GM12878 (cell line): ENCODE measurements at regions not wholly inside any gene's neighbourhood (a gene's known extent, or its start where the extent isn't known, plus 50 kb on each side); places are given as distances from the start of the nearest gene placed in this dataset.

Experiments used
- ATAC-seq: fragments of 200-7000 bp; cut with Tn5 transposase; 3 replicates; pipeline ENCODE4 v1.9.1; 2020; ENCODE audit warnings: mild to moderate bottlenecking, moderate library complexity
- BruUV-seq: library from RNA; stranded (reverse); fragments of 400-500 nt; replicated peaks from 2 replicates; lab custom pipeline; 2021; lab: Mats Ljungman, UMichigan
- CTCF ChIA-PET: fragments of 300-600 bp; sonication (Branson Sonifier 250); formaldehyde crosslinking; extraction: SDS; loops from one replicate; lab custom pipeline; 2021; ENCODE audit warnings: inconsistent platforms; lab: Yijun Ruan, JAX
- POLR2A ChIA-PET: fragments of 350-600 bp; formaldehyde crosslinking; extraction: SDS; loops from one replicate; lab custom pipeline; 2021; ENCODE audit warnings: inconsistent platforms; lab: Charles Lee
- RAD21 ChIA-PET: fragments of 300-600 bp; sonication (Branson Sonifier 250); formaldehyde crosslinking; loops from one replicate; lab custom pipeline; 2023; ENCODE audit warnings: antibody characterized with exemption; ENCODE audit not compliant: unreplicated experiment; lab: Charles Lee
- SMC1A ChIA-PET: fragments of 300-600 bp; sonication (Branson Sonifier 250); formaldehyde crosslinking; loops from one replicate; lab custom pipeline; 2023; ENCODE audit not compliant: unreplicated experiment, uncharacterized antibody; lab: Charles Lee
- DNase-seq: peaks from one replicate; pipeline ENCODE4 v3.0.0-alpha.2; 2011; ENCODE audit warnings: low read depth, low spot score
- FAIRE-seq: peaks from 3 replicates; lab custom pipeline; 2011; peaks lifted over from hg19 to GRCh38; lab: Jason Lieb, UNC
- H2AFZ ChIP-seq: 2 replicates; pipeline ENCODE4 v1.6.0; 2011; ENCODE audit warnings: low read depth, low read length, control low read depth; ENCODE audit not compliant: control insufficient read depth
- H3K27ac ChIP-seq: 2 replicates; pipeline ENCODE4 v1.5.1; 2011; ENCODE audit warnings: control low read depth; ENCODE audit not compliant: control insufficient read depth, insufficient read depth
- H3K27me3 ChIP-seq, 2 experiments: replicated peaks in 1 of 2; 2 replicates each; pipeline versions ENCODE4 v1.6.0 to v1.6.1; 2011; ENCODE audit warnings: low read length in 1 of 2; ENCODE audit not compliant: control insufficient read depth in 2 of 2, insufficient read depth in 2 of 2
- H3K36me3 ChIP-seq, 2 experiments: 2 replicates each; pipeline ENCODE4 v1.5.1; 2011; ENCODE audit warnings: low read length in 1 of 2; ENCODE audit not compliant: control insufficient read depth in 2 of 2, insufficient read depth in 2 of 2
- H3K4me1 ChIP-seq: 2 replicates; pipeline ENCODE4 v1.6.1; 2011; ENCODE audit warnings: mild to moderate bottlenecking, low read length, moderate library complexity, mixed read lengths; ENCODE audit not compliant: control insufficient read depth, insufficient read depth
- H3K4me2 ChIP-seq: 2 replicates; pipeline ENCODE4 v1.6.0; 2011; ENCODE audit warnings: control low read depth; ENCODE audit not compliant: control insufficient read depth, insufficient read depth
- H3K4me3 ChIP-seq: fragments of 200-600 bp; sonication (generic); 2 replicates; pipeline ENCODE4 v1.5.1; 2016
- H3K79me2 ChIP-seq: 2 replicates; pipeline ENCODE4 v1.6.0; 2011; ENCODE audit warnings: low read length; ENCODE audit not compliant: control insufficient read depth, insufficient read depth
- H3K9ac ChIP-seq: 2 replicates; pipeline ENCODE4 v1.8.0; 2011; ENCODE audit warnings: low read length, control low read depth, mixed read lengths; ENCODE audit not compliant: control insufficient read depth, insufficient read depth
- H3K9me3 ChIP-seq: replicated peaks from 3 replicates; pipeline ENCODE4 v1.5.1; 2011; ENCODE audit warnings: mild to moderate bottlenecking, low read length; ENCODE audit not compliant: control insufficient read depth, insufficient read depth
- H4K20me1 ChIP-seq: 2 replicates; pipeline ENCODE4 v1.6.0; 2011; ENCODE audit not compliant: control insufficient read depth, insufficient read depth
- BACH1 ChIP-seq: fragments of 450-650 bp; IDR thresholded peaks from 2 replicates; pipeline ENCODE4 v1.6.1; 2017; ENCODE audit warnings: mild to moderate bottlenecking, borderline replicate concordance
- CBFB ChIP-seq: IDR thresholded peaks from 2 replicates; pipeline ENCODE4 v1.6.1; 2016; ENCODE audit warnings: antibody characterized with exemption, low read depth
- EP300 ChIP-seq, 2 experiments: fragments of 150-350 bp in 1 of 2; IDR thresholded peaks; 2 replicates each; pipeline ENCODE4 v1.6.1; 2011 to 2012; ENCODE audit warnings: low read depth in 2 of 2, low read length in 2 of 2, borderline replicate concordance in 1 of 2, improper control_type of control experiment in 1 of 2, inconsistent platforms in 1 of 2; ENCODE audit not compliant: control insufficient read depth in 1 of 2
- ETV6 ChIP-seq, 2 experiments: fragments of 450-650 bp in 1 of 2; IDR thresholded peaks in 1 of 2; conservative IDR thresholded peaks in 1 of 2; 2 replicates each; pipeline ENCODE4 v1.6.1; 2014; ENCODE audit warnings: antibody characterized with exemption in 1 of 2, borderline replicate concordance in 1 of 2, low read depth in 1 of 2, mild to moderate bottlenecking in 1 of 2, moderate library complexity in 1 of 2
- GABPA ChIP-seq: IDR thresholded peaks from 2 replicates; pipeline ENCODE4 v1.6.1; 2014; ENCODE audit warnings: antibody characterized with exemption, low read depth, mild to moderate bottlenecking, inconsistent platforms
- IRF5 ChIP-seq: fragments of 450-650 bp; IDR thresholded peaks from 2 replicates; pipeline ENCODE4 v1.6.1; 2017; ENCODE audit warnings: borderline replicate concordance
- LARP7 ChIP-seq: fragments of 450-650 bp; IDR thresholded peaks from 2 replicates; pipeline ENCODE4 v1.6.1; 2017; ENCODE audit warnings: mild to moderate bottlenecking
- MAX ChIP-seq: IDR thresholded peaks from 2 replicates; pipeline ENCODE4 v1.6.1; 2012; ENCODE audit warnings: low read depth, low read length, improper control_type of control experiment
- MEF2A ChIP-seq: IDR thresholded peaks from 2 replicates; pipeline ENCODE4 v1.6.1; 2011; ENCODE audit warnings: low read depth, mild to moderate bottlenecking, low read length, moderate library complexity; ENCODE audit not compliant: insufficient read depth
- NBN ChIP-seq: fragments of 450-650 bp; IDR thresholded peaks from 2 replicates; pipeline ENCODE4 v1.6.1; 2016
- NFIC ChIP-seq: IDR thresholded peaks from 2 replicates; pipeline ENCODE4 v1.6.1; 2012; ENCODE audit warnings: low read depth, mild to moderate bottlenecking, inconsistent platforms, low read length, moderate library complexity
- NRF1 ChIP-seq: conservative IDR thresholded peaks from 2 replicates; pipeline ENCODE4 v1.6.1; 2011; ENCODE audit warnings: mild to moderate bottlenecking, low read depth, low read length, improper control_type of control experiment
- SREBF1 ChIP-seq: IDR thresholded peaks from 2 replicates; pipeline ENCODE4 v1.6.1; 2012; ENCODE audit warnings: mild to moderate bottlenecking, low read length
- TCF3 ChIP-seq: IDR thresholded peaks from 2 replicates; pipeline ENCODE4 v1.6.1; 2012; ENCODE audit warnings: low read depth, mild to moderate bottlenecking, low read length, borderline replicate concordance; ENCODE audit not compliant: insufficient read depth
- ZNF274 ChIP-seq: IDR thresholded peaks from one replicate; pipeline ENCODE4 v1.8.0; 2011; ENCODE audit not compliant: insufficient read length, insufficient read depth
- ZZZ3 ChIP-seq: IDR thresholded peaks from 2 replicates; pipeline ENCODE4 v1.6.1; 2011; ENCODE audit warnings: low read depth; ENCODE audit not compliant: control insufficient read depth, insufficient read length
- WGBS: methylation state at CpG from one replicate; pipeline ENCODE4 v1.1.6; 2016; ENCODE audit warnings: low lambda C conversion rate; ENCODE audit not compliant: insufficient replicate concordance, insufficient coverage; ENCODE audit errors: missing lambda C conversion rate; 5-methylcytosine and 5-hydroxymethylcytosine counted together
- in situ Hi-C: fragments of 300-500 bp; cut with MboI; formaldehyde crosslinking; loops from 9 replicates; pipeline ENCODE4 v1.14.3; 2018; ENCODE audit warnings: mixed read lengths
- intact Hi-C: fragments of 100-400 bp; cut with micrococcal nuclease; formaldehyde crosslinking; loops from one replicate; pipeline ENCODE4 v1.14.2; 2022; ENCODE audit not compliant: unreplicated experiment

- H3K79me2 ChIP-seq: no peaks in the 10 kb centered on the region
- in situ Hi-C loops (no loop called here), intact Hi-C loops (no loop called here)
- no peaks in the 10 kb centered on the region for H3K9me3 ChIP-seq
- H3K4me1 ChIP-seq: no peaks in the 10 kb centered on the region
- H4K20me1 ChIP-seq: no peaks in the 10 kb centered on the region
- SMC1A ChIA-PET: interaction anchor here (0.8 to 1.1 kb wide), 2 partner anchors 22 to 448 kb away, joined by 3 read pairs; no protein-coding TSS in a partner anchor
- H2AFZ ChIP-seq: no peak overlapping the region
- POLR2A ChIA-PET: no interaction called here
- CTCF ChIA-PET: no interaction called here
- RAD21 ChIA-PET: no interaction called here
- FAIRE-seq (no peak), DNase-seq (no peak), ATAC-seq (no peak)
- H3K4me2 ChIP-seq: no peak overlapping the region
- no peak overlapping the region for H3K4me3 ChIP-seq
- WGBS: 0% methylated on average over 2 of the region's 2 CpGs
- no peak overlapping the region for H3K27ac ChIP-seq
- no peaks in the 10 kb centered on the region for H3K36me3 ChIP-seq
- TF ChIP-seq MEF2A: no peak
- no peak for TF ChIP-seq ETV6 (conservative IDR thresholded peaks at IDR 0.05 in 1 of 2, IDR thresholded peaks at IDR 0.05 in 1 of 2; ENCODE audit: borderline replicate concordance in 1 of 2, low read depth in 1 of 2)
- no peak for TF ChIP-seq GABPA
- TF ChIP-seq EP300 (IDR thresholded peaks at IDR 0.05; ENCODE audit: borderline replicate concordance in 1 of 2, control insufficient read depth in 1 of 2, low read depth in 2 of 2, low read length in 2 of 2): no peak
- no peak for TF ChIP-seq TCF3
- TF ChIP-seq NFIC: no peak
- no peak overlapping the region for H3K9ac ChIP-seq
- no TSS peak for BruUV-seq
- H3K27me3 ChIP-seq: no peaks in the 10 kb centered on the region
These were observed 369.6 kb downstream of the CYLC2 start for GRCh38 chr9:103364753-103365152.

GRCh38 chr9:103371152-103371551 lies 376.0 kb downstream of the CYLC2 start:
- no peaks in the 10 kb centered on the region for H3K27me3 ChIP-seq
- SMC1A ChIA-PET: no interaction called here

More at GRCh38 chr9:103371152-103371551, 376.0 kb downstream of the CYLC2 start:
- WGBS: 51% methylated on average over 5 of the region's 5 CpGs
- TF ChIP-seq NBN (no peak), NRF1 (no peak), CBFB (no peak), ETV6 (conservative IDR thresholded peaks at IDR 0.05 in 1 of 2, IDR thresholded peaks at IDR 0.05 in 1 of 2; ENCODE audit: borderline replicate concordance in 1 of 2, low read depth in 1 of 2) (no peak), SREBF1 (no peak), MAX (no peak), ZZZ3 (no peak), LARP7 (no peak), BACH1 (no peak), ZNF274 (no peak), IRF5 (no peak)
- Histone ChIP-seq H3K36me3 (no peaks in the 10 kb centered on the region), H3K4me1 (no peaks in the 10 kb centered on the region), H3K4me3 (no peak overlapping the region), H3K9me3 (no peaks in the 10 kb centered on the region), H3K9ac (no peak overlapping the region), H3K4me2 (no peak overlapping the region), H3K27ac (no peak overlapping the region), H2AFZ (no peak overlapping the region), H4K20me1 (no peaks in the 10 kb centered on the region), H3K79me2 (no peaks in the 10 kb centered on the region)
- ChIA-PET CTCF (no interaction called here), RAD21 (no interaction called here), POLR2A (no interaction called here)
- DNase-seq (no peak), ATAC-seq (no peak), FAIRE-seq (no peak)
- intact Hi-C loops (no loop called here), in situ Hi-C loops (no loop called here)
- no TSS peak for BruUV-seq
